ENCODE measurements at regions not wholly inside any gene's neighbourhood (a gene's known extent, or its start where the extent isn't known, plus 50 kb on each side); places are given as distances from the start of the nearest gene placed in this dataset.

DNA sequence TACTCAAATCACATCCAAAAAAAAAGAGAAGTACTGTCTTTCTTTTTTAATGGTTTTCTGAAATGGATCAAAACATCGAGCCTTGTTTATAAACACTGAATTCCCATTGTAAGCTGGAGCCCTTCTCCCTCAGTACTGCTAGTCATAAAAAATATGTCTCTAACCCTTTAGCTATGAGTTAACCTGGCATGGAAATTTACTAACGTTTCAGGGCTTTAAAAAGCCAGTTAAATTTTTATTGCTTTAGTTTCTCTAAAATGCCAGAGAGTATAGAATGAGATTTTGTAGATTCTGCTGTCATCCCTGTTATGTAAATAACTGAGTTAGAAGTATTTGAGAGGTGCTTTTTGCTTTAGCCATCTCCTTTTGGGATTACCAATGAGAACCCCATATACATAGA, 528.3 kb downstream of the EFNB2 start:
- TF ChIP-seq EZH2 (IDR thresholded peaks at IDR 0.05; ENCODE audit: low read length, missing control alignments): no peak
- TF ChIP-seq, protein P1, sequence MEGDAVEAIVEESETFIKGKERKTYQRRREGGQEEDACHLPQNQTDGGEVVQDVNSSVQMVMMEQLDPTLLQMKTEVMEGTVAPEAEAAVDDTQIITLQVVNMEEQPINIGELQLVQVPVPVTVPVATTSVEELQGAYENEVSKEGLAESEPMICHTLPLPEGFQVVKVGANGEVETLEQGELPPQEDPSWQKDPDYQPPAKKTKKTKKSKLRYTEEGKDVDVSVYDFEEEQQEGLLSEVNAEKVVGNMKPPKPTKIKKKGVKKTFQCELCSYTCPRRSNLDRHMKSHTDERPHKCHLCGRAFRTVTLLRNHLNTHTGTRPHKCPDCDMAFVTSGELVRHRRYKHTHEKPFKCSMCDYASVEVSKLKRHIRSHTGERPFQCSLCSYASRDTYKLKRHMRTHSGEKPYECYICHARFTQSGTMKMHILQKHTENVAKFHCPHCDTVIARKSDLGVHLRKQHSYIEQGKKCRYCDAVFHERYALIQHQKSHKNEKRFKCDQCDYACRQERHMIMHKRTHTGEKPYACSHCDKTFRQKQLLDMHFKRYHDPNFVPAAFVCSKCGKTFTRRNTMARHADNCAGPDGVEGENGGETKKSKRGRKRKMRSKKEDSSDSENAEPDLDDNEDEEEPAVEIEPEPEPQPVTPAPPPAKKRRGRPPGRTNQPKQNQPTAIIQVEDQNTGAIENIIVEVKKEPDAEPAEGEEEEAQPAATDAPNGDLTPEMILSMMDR (conservative IDR thresholded peaks at IDR 0.05 in 1 of 2, IDR thresholded peaks at IDR 0.05 in 1 of 2; ENCODE audit: low read depth in 1 of 2, low read length in 2 of 2): no peak
